Transverse colon (tissue), 4 donors: ENCODE measurements at regions not wholly inside any gene's neighbourhood (a gene's known extent, or its start where the extent isn't known, plus 50 kb on each side); places are given as distances from the start of the nearest gene placed in this dataset.

Experiments used
- DNase-seq: peaks from one replicate; pipeline ENCODE4 v3.0.0-alpha.2; 2019
- H3K27ac ChIP-seq, 4 donors: fragments of 200-600 bp; sonication (generic); 2 replicates each; pipeline ENCODE4 v1.5.1; 2016 to 2018; ENCODE audit warnings: inconsistent platforms in 4 of 4
- H3K27me3 ChIP-seq: fragments of 200-600 bp; sonication (generic); 2 replicates; pipeline ENCODE4 v1.5.1; 2017; ENCODE audit warnings: inconsistent platforms
- H3K36me3 ChIP-seq, 4 donors: fragments of 200-600 bp; sonication (generic); 2 replicates each; pipeline ENCODE4 v1.5.1; 2017 to 2019; ENCODE audit warnings: inconsistent platforms in 4 of 4
- H3K4me1 ChIP-seq, 4 donors: fragments of 200-600 bp; sonication (generic); 2 replicates each; pipeline ENCODE4 v1.5.1; 2017 to 2020; ENCODE audit warnings: inconsistent platforms in 4 of 4
- H3K4me3 ChIP-seq, 4 donors: fragments of 200-600 bp; sonication (generic); 1 replicate in 1 of 4; 2 replicates in 3 of 4; pipeline versions ENCODE4 v1.5.1 to v1.6.1; 2017 to 2019; ENCODE audit warnings: inconsistent platforms in 4 of 4
- H3K9me3 ChIP-seq, 2 donors: fragments of 200-600 bp; sonication (generic); 2 replicates each; pipeline ENCODE4 v1.5.1; 2017 to 2019; ENCODE audit warnings: inconsistent platforms in 2 of 2
- CTCF ChIP-seq, 5 experiments: fragments of 200-600 bp in 3 of 5; fragments of 450-650 bp in 2 of 5; sonication (generic) in 3 of 5; IDR thresholded peaks; 1 replicate in 2 of 5; 2 replicates in 3 of 5; pipeline ENCODE4 v1.5.1; 2016 to 2017; ENCODE audit warnings: antibody characterized with exemption in 5 of 5, inconsistent platforms in 3 of 5, mild to moderate bottlenecking in 2 of 5, moderate library complexity in 1 of 5
- EP300 ChIP-seq: sonication (generic); formaldehyde crosslinking; IDR thresholded peaks from one replicate; pipeline ENCODE4 v1.6.1; 2017; ENCODE audit warnings: antibody characterized with exemption, low read depth
- POLR2A ChIP-seq: fragments of 450-650 bp; IDR thresholded peaks from one replicate; pipeline ENCODE4 v1.6.1; 2016; ENCODE audit warnings: antibody characterized with exemption, mild to moderate bottlenecking, moderate library complexity
- POLR2AphosphoS5 ChIP-seq, 3 donors: sonication (generic); formaldehyde crosslinking; IDR thresholded peaks; one replicate each; pipeline ENCODE4 v1.6.1; 2016; ENCODE audit warnings: antibody characterized with exemption in 3 of 3
- WGBS, 2 donors: methylation state at CpG; one replicate each; pipeline ENCODE4 v1.1.5; 2018; ENCODE audit warnings: low coverage in 1 of 2; 5-methylcytosine and 5-hydroxymethylcytosine counted together
- in situ Hi-C, 4 donors: fragments of 200-750 bp; cut with MboI; loops; one replicate each; pipeline versions ENCODE4 v1.15.0 to v1.15.1; 2017; ENCODE audit warnings: low sequenced_read_pairs in 3 of 4, low pct_ligation_motif_present in 1 of 4, low pct_unique_long_range_greater_than_20kb in 1 of 4
- intact Hi-C: fragments of 100-400 bp; cut with DNase I; formaldehyde crosslinking; loops from one replicate; pipeline ENCODE4 v1.15.1; 2023; ENCODE audit warnings: low total_unique reads

- no peak for TF ChIP-seq POLR2A
- Histone ChIP-seq H3K9me3 (no peaks in the 10 kb centered on the region), H3K36me3 (no peaks in the 10 kb centered on the region), H3K27me3 (no peaks in the 10 kb centered on the region), H3K27ac (peak overlapping the region in 1 of 4 donors; percentile 23), H3K4me3 (no peak overlapping the region), H3K4me1 (peaks cover 0 to 18% (median 0%) of the 10 kb centered on the region in 4 donors)
- in situ Hi-C loops, result no loop called here
- intact Hi-C loops, result no loop called here
- DNase-seq, result no peak
These were observed 146.2 kb upstream of the KLF7 start for GRCh38 chr2:207312006-207312356.

DNA sequence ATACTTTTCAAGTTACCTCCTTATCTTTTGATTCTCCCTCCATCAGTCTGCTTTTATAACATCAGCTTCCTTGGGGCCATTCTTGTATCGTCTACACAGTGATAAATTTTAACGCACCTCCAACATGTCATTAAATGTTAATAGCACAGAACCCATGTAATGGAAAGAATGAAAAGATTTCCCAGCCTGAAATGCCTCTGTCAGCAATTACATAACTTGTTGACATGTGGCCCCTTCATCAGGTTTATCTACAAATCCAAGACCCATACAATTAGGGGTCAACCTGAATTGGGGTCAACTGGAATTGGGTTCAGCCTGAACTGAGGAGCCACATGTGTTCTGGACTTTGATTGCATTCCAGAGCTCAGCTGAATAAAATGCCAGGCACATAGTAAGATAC lies 148.2 kb upstream of the KLF7 start:
- no peak overlapping the region for H3K27ac ChIP-seq
- no peaks in the 10 kb centered on the region for H3K27me3 ChIP-seq
- 51 to 66% methylated on average over 2 of the region's 2 CpGs for WGBS, 2 donors
- in situ Hi-C loops, result no loop called here
- H3K9me3 ChIP-seq, result no peaks in the 10 kb centered on the region
- H3K36me3 ChIP-seq, result no peaks in the 10 kb centered on the region
- intact Hi-C loops, result no loop called here
- peaks cover 0 to 18% (median 0%) of the 10 kb centered on the region in 4 donors for H3K4me1 ChIP-seq
- no peak overlapping the region for H3K4me3 ChIP-seq
- TF ChIP-seq CTCF (IDR thresholded peaks at IDR 0.05) (no peak), POLR2AphosphoS5 (IDR thresholded peaks at IDR 0.05) (no peak), EP300 (no peak), POLR2A (no peak)
- DNase-seq, result no peak

- Histone ChIP-seq H3K9me3 (no peaks in the 10 kb centered on the region), H3K4me1 (peaks cover 0 to 15% (median 0%) of the 10 kb centered on the region in 4 donors), H3K4me3 (no peak overlapping the region), H3K27ac (no peak overlapping the region), H3K36me3 (no peaks in the 10 kb centered on the region), H3K27me3 (no peaks in the 10 kb centered on the region)
- no peak for TF ChIP-seq POLR2AphosphoS5 (IDR thresholded peaks at IDR 0.05)
- no peak for TF ChIP-seq EP300
- TF ChIP-seq POLR2A, result no peak
- TF ChIP-seq CTCF (IDR thresholded peaks at IDR 0.05), result no peak
- no peak for DNase-seq
- in situ Hi-C loops, result no loop called here
- WGBS, 2 donors, result 90 to 100% methylated on average over 1 to 2 of the region's 2 CpGs
- intact Hi-C loops, result no loop called here
These were observed 149.4 kb upstream of the KLF7 start for GRCh38 chr2:207315131-207315530.

DNA sequence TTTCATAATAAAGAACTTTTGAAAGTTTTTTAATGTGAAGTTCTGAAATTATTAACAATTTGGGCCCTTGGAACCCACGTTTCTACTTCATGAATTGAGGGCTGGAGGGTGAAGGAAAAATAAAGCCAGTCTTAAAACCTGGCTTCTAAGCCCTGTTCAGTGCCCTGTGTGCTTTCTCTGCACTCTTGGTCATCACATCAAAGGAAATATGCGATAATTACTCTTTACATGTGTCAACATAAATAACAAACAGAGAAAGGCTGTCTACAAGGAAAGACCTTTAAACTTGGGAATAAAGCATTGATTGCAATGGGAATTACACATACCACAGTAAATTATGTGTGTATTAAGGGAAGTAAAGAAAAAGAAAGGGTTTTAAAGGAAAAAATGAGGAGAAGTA lies 150.7 kb upstream of the KLF7 start:
- in situ Hi-C loops, result no loop called here
- 62 to 85% methylated on average over 2 of the region's 2 CpGs for WGBS, 2 donors
- intact Hi-C loops, result no loop called here
- Histone ChIP-seq H3K36me3 (no peaks in the 10 kb centered on the region), H3K27ac (no peak overlapping the region), H3K4me1 (peaks cover 0 to 4% (median 0%) of the 10 kb centered on the region in 4 donors), H3K27me3 (no peaks in the 10 kb centered on the region), H3K9me3 (no peaks in the 10 kb centered on the region), H3K4me3 (no peak overlapping the region)
- TF ChIP-seq POLR2A (no peak), EP300 (no peak), POLR2AphosphoS5 (IDR thresholded peaks at IDR 0.05) (no peak), CTCF (IDR thresholded peaks at IDR 0.05) (no peak)
- DNase-seq, result no peak

DNA sequence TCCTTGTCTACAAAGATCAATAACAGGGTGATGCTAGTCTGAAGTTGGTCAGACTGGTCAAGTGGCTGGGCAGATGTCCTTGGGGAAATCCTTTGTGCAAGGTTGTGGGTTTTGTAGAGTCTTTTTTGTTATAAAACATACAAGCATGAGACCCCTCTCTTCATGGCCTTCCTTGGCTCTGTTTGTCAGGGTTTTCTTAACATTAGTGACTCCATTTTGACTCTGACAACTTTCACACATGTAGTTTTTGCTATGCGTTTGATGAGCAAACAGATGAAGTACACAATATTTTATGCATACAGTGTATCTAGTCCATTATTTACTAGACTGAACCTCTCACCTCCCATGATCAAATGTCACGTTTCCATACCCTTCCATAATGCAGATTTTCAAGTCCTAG lies 151.2 kb upstream of the KLF7 start:
- in situ Hi-C loops (no loop called here), intact Hi-C loops (no loop called here)
- no peaks in the 10 kb centered on the region for H3K9me3 ChIP-seq
- H3K4me1 ChIP-seq, result peaks cover 0 to under 1% (median 0%) of the 10 kb centered on the region in 4 donors
- no peak overlapping the region for H3K4me3 ChIP-seq
- no peak for TF ChIP-seq CTCF (IDR thresholded peaks at IDR 0.05)
- no peak for TF ChIP-seq POLR2A
- no peak for TF ChIP-seq POLR2AphosphoS5 (IDR thresholded peaks at IDR 0.05)
- no peak for TF ChIP-seq EP300
- no peaks in the 10 kb centered on the region for H3K27me3 ChIP-seq
- WGBS, 2 donors, result 66 to 75% methylated on average over 2 of the region's 2 CpGs
- DNase-seq, result no peak
- H3K27ac ChIP-seq, result no peak overlapping the region
- H3K36me3 ChIP-seq, result no peaks in the 10 kb centered on the region
